Gastrocnemius medialis (tissue), 4 donors: ENCODE measurements at regions not wholly inside any gene's neighbourhood (a gene's known extent, or its start where the extent isn't known, plus 50 kb on each side); places are given as distances from the start of the nearest gene placed in this dataset.

Experiments
- ATAC-seq, 2 donors: fragments of 150-250 bp; one replicate each; pipeline ENCODE4 v1.9.1; 2016
- DNase-seq, 2 donors: peaks; one replicate each; pipeline ENCODE4 v3.0.0-alpha.2; 2019
- H3K27ac ChIP-seq, 4 donors: fragments of 200-600 bp; sonication (generic); 1 replicate in 1 of 4; 2 replicates in 3 of 4; pipeline ENCODE4 v1.5.1; 2016 to 2018; ENCODE audit warnings: mild to moderate bottlenecking in 2 of 4, moderate library complexity in 1 of 4
- H3K27me3 ChIP-seq, 3 donors: fragments of 200-600 bp; sonication (generic) in 2 of 3; 1 replicate in 1 of 3; 2 replicates in 2 of 3; pipeline versions ENCODE4 v1.5.1 to v1.6.0; 2016 to 2019; ENCODE audit warnings: mild to moderate bottlenecking in 1 of 3, moderate library complexity in 1 of 3
- H3K36me3 ChIP-seq, 2 donors: fragments of 200-600 bp; sonication (generic) in 1 of 2; one replicate each; pipeline ENCODE4 v1.5.1; 2017 to 2018
- H3K4me1 ChIP-seq, 2 donors: fragments of 200-600 bp; sonication (generic) in 1 of 2; one replicate each; pipeline ENCODE4 v1.5.1; 2016 to 2017; ENCODE audit warnings: mild to moderate bottlenecking in 2 of 2
- H3K4me3 ChIP-seq, 4 donors: fragments of 200-600 bp; sonication (generic) in 3 of 4; 1 replicate in 1 of 4; 2 replicates in 3 of 4; pipeline ENCODE4 v1.5.1; 2016 to 2019; ENCODE audit warnings: mild to moderate bottlenecking in 2 of 4
- H3K9me3 ChIP-seq, 3 donors: fragments of 200-600 bp; sonication (generic) in 2 of 3; 1 replicate in 1 of 3; 2 replicates in 2 of 3; pipeline ENCODE4 v1.5.1; 2016 to 2019
- POLR2A ChIP-seq, 2 donors: fragments of 450-650 bp; IDR thresholded peaks; one replicate each; pipeline ENCODE4 v1.6.1; 2017; ENCODE audit warnings: antibody characterized with exemption in 2 of 2, mild to moderate bottlenecking in 2 of 2, moderate library complexity in 2 of 2
- in situ Hi-C, 4 donors: fragments of 200-750 bp; cut with MboI; loops; one replicate each; pipeline versions ENCODE4 v1.15.0 to v1.8.0; 2017; ENCODE audit warnings: low sequenced_read_pairs in 4 of 4
- intact Hi-C: fragments of 100-400 bp; cut with DNase I; formaldehyde crosslinking; loops from one replicate; pipeline ENCODE4 v1.15.1; 2023; ENCODE audit warnings: low total_unique reads
- TF ChIP-seq, protein P1 (sequence below), 5 experiments: fragments of 450-650 bp in 3 of 5; fragments of 200-600 bp in 2 of 5; sonication (generic) in 2 of 5; IDR thresholded peaks in 4 of 5; conservative IDR thresholded peaks in 1 of 5; 1 replicate in 4 of 5; 2 replicates in 1 of 5; pipeline ENCODE4 v1.5.1; 2016 to 2019; ENCODE audit warnings: antibody characterized with exemption in 5 of 5, mild to moderate bottlenecking in 3 of 5, moderate library complexity in 3 of 5

DNA sequence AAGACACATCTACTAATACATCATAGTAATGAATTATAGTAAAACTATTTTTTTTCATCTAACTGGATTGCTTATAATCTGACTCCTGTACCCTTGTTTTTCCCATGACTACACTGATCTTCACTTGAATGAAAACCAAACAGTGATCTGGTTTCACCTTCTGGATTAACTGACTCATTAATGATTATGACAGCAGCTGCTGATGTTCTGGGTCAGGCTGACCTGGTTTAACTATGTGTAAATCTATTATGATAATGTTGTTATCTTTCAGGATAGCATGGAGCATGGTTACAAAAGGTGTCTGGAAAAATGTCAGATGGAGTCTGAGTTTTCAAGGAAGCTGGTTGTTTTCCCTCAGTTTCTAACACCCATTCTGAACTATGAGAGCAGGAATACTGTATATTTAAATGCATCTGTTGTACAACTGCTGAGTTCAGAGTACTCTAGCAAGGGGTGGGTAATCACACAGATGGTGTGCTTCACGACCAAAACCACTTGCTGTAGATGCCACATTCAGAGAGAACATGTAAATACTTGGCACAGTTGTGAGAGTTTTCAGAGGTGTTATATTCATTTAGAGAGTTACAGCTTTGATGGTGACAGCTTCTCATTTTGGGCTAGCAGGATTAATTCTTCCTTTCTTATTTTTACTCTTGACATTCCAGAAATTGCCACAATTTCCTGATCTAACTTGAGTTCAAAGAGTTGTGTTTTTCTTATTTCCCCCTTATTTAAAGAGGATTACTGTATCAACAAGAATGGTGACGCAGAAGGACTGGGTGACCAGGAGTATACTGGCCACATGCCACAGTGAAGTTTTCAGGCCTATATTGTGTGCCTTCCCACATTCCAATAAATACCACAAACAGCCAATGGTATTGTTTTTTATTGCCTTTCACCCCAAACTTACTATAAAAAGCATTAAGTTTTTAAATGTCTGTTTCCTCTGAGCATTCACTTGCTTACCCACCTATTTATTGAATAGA, 249.7 kb upstream of the TET2 start:
- TF ChIP-seq POLR2A (IDR thresholded peaks at IDR 0.05), result no peak
- TF ChIP-seq, protein P1, sequence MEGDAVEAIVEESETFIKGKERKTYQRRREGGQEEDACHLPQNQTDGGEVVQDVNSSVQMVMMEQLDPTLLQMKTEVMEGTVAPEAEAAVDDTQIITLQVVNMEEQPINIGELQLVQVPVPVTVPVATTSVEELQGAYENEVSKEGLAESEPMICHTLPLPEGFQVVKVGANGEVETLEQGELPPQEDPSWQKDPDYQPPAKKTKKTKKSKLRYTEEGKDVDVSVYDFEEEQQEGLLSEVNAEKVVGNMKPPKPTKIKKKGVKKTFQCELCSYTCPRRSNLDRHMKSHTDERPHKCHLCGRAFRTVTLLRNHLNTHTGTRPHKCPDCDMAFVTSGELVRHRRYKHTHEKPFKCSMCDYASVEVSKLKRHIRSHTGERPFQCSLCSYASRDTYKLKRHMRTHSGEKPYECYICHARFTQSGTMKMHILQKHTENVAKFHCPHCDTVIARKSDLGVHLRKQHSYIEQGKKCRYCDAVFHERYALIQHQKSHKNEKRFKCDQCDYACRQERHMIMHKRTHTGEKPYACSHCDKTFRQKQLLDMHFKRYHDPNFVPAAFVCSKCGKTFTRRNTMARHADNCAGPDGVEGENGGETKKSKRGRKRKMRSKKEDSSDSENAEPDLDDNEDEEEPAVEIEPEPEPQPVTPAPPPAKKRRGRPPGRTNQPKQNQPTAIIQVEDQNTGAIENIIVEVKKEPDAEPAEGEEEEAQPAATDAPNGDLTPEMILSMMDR (IDR thresholded peaks at IDR 0.05 in 4 of 5, conservative IDR thresholded peaks at IDR 0.05 in 1 of 5), result no peak
- intact Hi-C loops, result no loop called here
- DNase-seq, result no peak
- Histone ChIP-seq H3K27me3 (no peaks in the 10 kb centered on the region), H3K4me1 (peaks cover 0 to 12% of the 10 kb centered on the region in 2 donors), H3K4me3 (no peak overlapping the region), H3K36me3 (no peaks in the 10 kb centered on the region), H3K9me3 (no peaks in the 10 kb centered on the region), H3K27ac (no peak overlapping the region)
- in situ Hi-C loops, result no loop called here
- peak in 1 of 2 donors; percentile 68 for ATAC-seq

- H3K9me3 ChIP-seq, result no peaks in the 10 kb centered on the region
- ATAC-seq (no peak), DNase-seq (no peak)
- H3K4me1 ChIP-seq, result peaks cover 0 to 12% of the 10 kb centered on the region in 2 donors
- no peak overlapping the region for H3K4me3 ChIP-seq
- intact Hi-C loops, result no loop called here
- H3K36me3 ChIP-seq, result no peaks in the 10 kb centered on the region
- H3K27ac ChIP-seq, result no peak overlapping the region
- H3K27me3 ChIP-seq, result no peaks in the 10 kb centered on the region
- TF ChIP-seq, protein P1 (IDR thresholded peaks at IDR 0.05 in 4 of 5, conservative IDR thresholded peaks at IDR 0.05 in 1 of 5), result no peak
- no peak for TF ChIP-seq POLR2A (IDR thresholded peaks at IDR 0.05)
- in situ Hi-C loops, result no loop called here
Measured at GRCh38 chr4:104899863-104900262, 246.8 kb upstream of the TET2 start.

- intact Hi-C loops (no loop called here), in situ Hi-C loops (no loop called here)
- TF ChIP-seq, protein P1 (IDR thresholded peaks at IDR 0.05 in 4 of 5, conservative IDR thresholded peaks at IDR 0.05 in 1 of 5), result no peak
- no peak for TF ChIP-seq POLR2A (IDR thresholded peaks at IDR 0.05)
- no peak overlapping the region for H3K4me3 ChIP-seq
- ATAC-seq (no peak), DNase-seq (no peak)
- no peaks in the 10 kb centered on the region for H3K27me3 ChIP-seq
- no peaks in the 10 kb centered on the region for H3K9me3 ChIP-seq
- H3K27ac ChIP-seq, result no peak overlapping the region
- peaks cover 0 to 8% of the 10 kb centered on the region in 2 donors for H3K4me1 ChIP-seq
- no peaks in the 10 kb centered on the region for H3K36me3 ChIP-seq
Measured at GRCh38 chr4:104901438-104901837, 245.2 kb upstream of the TET2 start.

- H3K36me3 ChIP-seq, result no peaks in the 10 kb centered on the region
Measured at GRCh38 chr4:104901961-104902605, 244.6 kb upstream of the TET2 start.

More at GRCh38 chr4:104901961-104902605, 244.6 kb upstream of the TET2 start:
- H3K9me3 ChIP-seq, result no peaks in the 10 kb centered on the region
- ATAC-seq (no peak), DNase-seq (no peak)
- in situ Hi-C loops, result no loop called here
- H3K4me1 ChIP-seq, result peaks cover 0 to 1% of the 10 kb centered on the region in 2 donors
- intact Hi-C loops, result no loop called here
- H3K27ac ChIP-seq, result no peak overlapping the region
- no peak overlapping the region for H3K4me3 ChIP-seq
- H3K27me3 ChIP-seq, result no peaks in the 10 kb centered on the region
- TF ChIP-seq, protein P1 (IDR thresholded peaks at IDR 0.05 in 4 of 5, conservative IDR thresholded peaks at IDR 0.05 in 1 of 5), result no peak
- no peak for TF ChIP-seq POLR2A (IDR thresholded peaks at IDR 0.05)
